T-helper 1 cell (primary cell): ENCODE measurements at regions not wholly inside any gene's neighbourhood (a gene's known extent, or its start where the extent isn't known, plus 50 kb on each side); places are given as distances from the start of the nearest gene placed in this dataset.
"Not testable (repeated sequence)": the region's sequence is repeated elsewhere in the genome, so short reads cannot be mapped to it uniquely, and the experiment has no call there.

Experiments
- DNase-seq, 5 donors: peaks; one replicate each; pipeline ENCODE4 v3.0.0-alpha.2; 2012 to 2020

GRCh38 chr4:59248313-59248712, 1951.8 kb upstream of the ADGRL3 start:
- DNase-seq, result no peak

GRCh38 chr4:59249110-59249509, 1951.0 kb upstream of the ADGRL3 start:
- no peak for DNase-seq

GRCh38 chr4:59258002-59258401, 1942.1 kb upstream of the ADGRL3 start:
- DNase-seq, result no peak

GRCh38 chr4:59307609-59308008, 1892.5 kb upstream of the ADGRL3 start:
- DNase-seq, result no peak

- no peak for DNase-seq
Observed at GRCh38 chr4:59314637-59315036, 1885.5 kb upstream of the ADGRL3 start.

GRCh38 chr4:59339631-59340030, 1860.5 kb upstream of the ADGRL3 start:
- no peak for DNase-seq

GRCh38 chr4:59341506-59341905, 1858.6 kb upstream of the ADGRL3 start:
- DNase-seq, result no peak

- no peak for DNase-seq
Observed at GRCh38 chr4:59348949-59349348, 1851.2 kb upstream of the ADGRL3 start.

- no peak for DNase-seq
Observed at GRCh38 chr4:59369229-59369628, 1830.9 kb upstream of the ADGRL3 start.

- DNase-seq, result no peak
Observed at GRCh38 chr4:59374416-59374815, 1825.7 kb upstream of the ADGRL3 start.

- no peak for DNase-seq
Observed at GRCh38 chr4:59380841-59381366, 1819.2 kb upstream of the ADGRL3 start.

- DNase-seq, result no peak
Observed at GRCh38 chr4:59381591-59381990, 1818.5 kb upstream of the ADGRL3 start.

GRCh38 chr4:59387759-59388758, 1812.1 kb upstream of the ADGRL3 start:
- DNase-seq, result no peak

- no peak for DNase-seq
Observed at GRCh38 chr4:59393780-59394179, 1806.3 kb upstream of the ADGRL3 start.

GRCh38 chr4:59400334-59400733, 1799.8 kb upstream of the ADGRL3 start:
- no peak for DNase-seq

- no peak for DNase-seq
Observed at GRCh38 chr4:59409647-59410046, 1790.5 kb upstream of the ADGRL3 start.

- DNase-seq, result no peak
Observed at GRCh38 chr4:59412739-59413138, 1787.4 kb upstream of the ADGRL3 start.

- no peak for DNase-seq
Observed at GRCh38 chr4:59455751-59456150, 1744.4 kb upstream of the ADGRL3 start.

GRCh38 chr4:59457576-59457975, 1742.5 kb upstream of the ADGRL3 start:
- no peak for DNase-seq

- no peak for DNase-seq
Observed at GRCh38 chr4:59484944-59485343, 1715.2 kb upstream of the ADGRL3 start.

GRCh38 chr4:59500103-59500502, 1700.0 kb upstream of the ADGRL3 start:
- DNase-seq, result no peak

GRCh38 chr4:59503731-59504130, 1696.4 kb upstream of the ADGRL3 start:
- DNase-seq, result no peak

- not testable (repeated sequence) for DNase-seq
Observed at GRCh38 chr4:59511809-59512208, 1688.3 kb upstream of the ADGRL3 start.

- DNase-seq, result no peak
Observed at GRCh38 chr4:59517007-59517406, 1683.1 kb upstream of the ADGRL3 start.
